B cell (primary cell): ENCODE measurements at regions not wholly inside any gene's neighbourhood (a gene's known extent, or its start where the extent isn't known, plus 50 kb on each side); places are given as distances from the start of the nearest gene placed in this dataset.

Source experiments
- ATAC-seq: fragments of 200-7000 bp; cut with Tn5 transposase; one replicate; pipeline ENCODE4 v1.10.0; 2021; ENCODE audit warnings: low read depth, mild to moderate bottlenecking, moderate number of reproducible peaks, moderate library complexity
- CTCF ChIA-PET: fragments of 350-600 bp; sonication (Branson Sonifier 250); formaldehyde crosslinking; loops from one replicate; lab custom pipeline; 2021; ENCODE audit warnings: antibody characterized with exemption, inconsistent platforms; lab: Charles Lee
- POLR2A ChIA-PET: fragments of 350-600 bp; sonication (Branson Sonifier 250); formaldehyde crosslinking; loops from one replicate; lab custom pipeline; 2021; ENCODE audit warnings: antibody characterized with exemption; lab: Charles Lee
- DNase-seq: peaks from one replicate; pipeline ENCODE4 v3.0.0; 2013
- H2AFZ ChIP-seq: 2 replicates; pipeline ENCODE4 v1.6.1; 2012; ENCODE audit warnings: mild to moderate bottlenecking, low read depth, low read length; ENCODE audit not compliant: insufficient read depth, poor library complexity, severe bottlenecking
- H3K27ac ChIP-seq, 2 donors: 1 replicate in 1 of 2; 2 replicates in 1 of 2; pipeline ENCODE4 v1.5.1; 2012 to 2013; ENCODE audit warnings: low read length in 2 of 2, mild to moderate bottlenecking in 2 of 2, moderate library complexity in 1 of 2
- H3K27me3 ChIP-seq, 4 experiments: fragments of 200-600 bp in 1 of 4; sonication (generic) in 1 of 4; replicated peaks in 1 of 4; 1 replicate in 2 of 4; 2 replicates in 2 of 4; pipeline versions ENCODE4 v1.6.1 to v1.7.0; 2013 to 2016; ENCODE audit warnings: low read length in 3 of 4, mild to moderate bottlenecking in 2 of 4, mixed read lengths in 1 of 4, moderate library complexity in 1 of 4; ENCODE audit not compliant: insufficient read depth in 4 of 4, control insufficient read depth in 3 of 4; ENCODE audit errors: control extremely low read depth in 1 of 4
- H3K36me3 ChIP-seq, 2 experiments: replicated peaks in 1 of 2; 1 replicate in 1 of 2; 2 replicates in 1 of 2; pipeline versions ENCODE4 v1.6.1 to v1.7.1; 2013; ENCODE audit warnings: low read length in 1 of 2; ENCODE audit not compliant: insufficient read depth in 2 of 2, control insufficient read depth in 1 of 2; ENCODE audit errors: control extremely low read depth in 1 of 2, extremely low read depth in 1 of 2
- H3K4me1 ChIP-seq, 2 donors: fragments of 200-600 bp in 1 of 2; sonication (generic) in 1 of 2; 1 replicate in 1 of 2; 2 replicates in 1 of 2; pipeline versions ENCODE4 v1.5.1 to v1.6.1; 2013 to 2017; ENCODE audit warnings: low read length in 2 of 2; ENCODE audit not compliant: control insufficient read depth in 2 of 2, insufficient read depth in 2 of 2
- H3K4me2 ChIP-seq: replicated peaks from 2 replicates; pipeline ENCODE3; 2012; ENCODE audit warnings: mild to moderate bottlenecking, low read depth, low read length; ENCODE audit not compliant: poor library complexity, severe bottlenecking
- H3K4me3 ChIP-seq, 5 experiments: fragments of 200-600 bp in 1 of 5; sonication (generic) in 1 of 5; 1 replicate in 3 of 5; 2 replicates in 2 of 5; pipeline versions ENCODE4 v1.5.1 to v1.7.0; 2011 to 2016; ENCODE audit warnings: low read length in 4 of 5, mild to moderate bottlenecking in 4 of 5, low read depth in 2 of 5, control low read depth in 1 of 5, moderate library complexity in 1 of 5; ENCODE audit not compliant: insufficient read depth in 1 of 5; ENCODE audit errors: control extremely low read depth in 1 of 5, extremely low read depth in 1 of 5
- H3K79me2 ChIP-seq: fragments of 200-600 bp; sonication (generic); one replicate; pipeline ENCODE4 v1.6.0; 2016; ENCODE audit warnings: low read length; ENCODE audit not compliant: control insufficient read depth, insufficient read depth
- H3K9ac ChIP-seq: fragments of 200-600 bp; sonication (generic); 2 replicates; pipeline ENCODE4 v1.6.1; 2017; ENCODE audit warnings: mild to moderate bottlenecking, low read length, moderate library complexity
- H3K9me3 ChIP-seq, 3 donors: one replicate each; pipeline versions ENCODE4 v1.6.1 to v1.7.1; 2013; ENCODE audit warnings: low read length in 2 of 3; ENCODE audit not compliant: control insufficient read depth in 2 of 3, insufficient read depth in 1 of 3; ENCODE audit errors: control extremely low read depth in 1 of 3
- H4K20me1 ChIP-seq: 2 replicates; pipeline ENCODE4 v1.6.0; 2012; ENCODE audit warnings: mild to moderate bottlenecking, low read length; ENCODE audit not compliant: insufficient read depth, control insufficient read depth, poor library complexity, severe bottlenecking
- H3K27ac Mint-ChIP-seq: one replicate; pipeline ENCODE4 v1.8.0; 2021; ENCODE audit warnings: mixed read lengths
- H3K27me3 Mint-ChIP-seq: one replicate; pipeline ENCODE4 v1.8.0; 2021; ENCODE audit warnings: mixed read lengths
- H3K4me1 Mint-ChIP-seq: one replicate; pipeline ENCODE4 v1.8.0; 2021; ENCODE audit warnings: mixed read lengths
- H3K4me3 Mint-ChIP-seq: one replicate; pipeline ENCODE4 v1.8.0; 2021; ENCODE audit warnings: mixed read lengths
- H3K9me3 Mint-ChIP-seq: one replicate; pipeline ENCODE4 v1.8.0; 2022; ENCODE audit warnings: mixed read lengths; ENCODE audit not compliant: insufficient read depth
- CTCF ChIP-seq: fragments of 200-600 bp; IDR thresholded peaks from one replicate; pipeline ENCODE4 v1.8.0; 2022; ENCODE audit warnings: antibody characterized with exemption, mild to moderate bottlenecking
- EZH2 ChIP-seq: IDR thresholded peaks from 2 replicates; pipeline ENCODE4 v1.6.1; 2012; ENCODE audit warnings: borderline replicate concordance, low read depth, mild to moderate bottlenecking, moderate library complexity, low read length; ENCODE audit not compliant: insufficient read depth, poor library complexity, severe bottlenecking
- WGBS: methylation state at CpG from one replicate; pipeline ENCODE4 v1.1.5; 2013; ENCODE audit warnings: missing lambda C conversion rate; ENCODE audit not compliant: insufficient coverage; 5-methylcytosine and 5-hydroxymethylcytosine counted together
- intact Hi-C: fragments of 100-400 bp; cut with micrococcal nuclease; formaldehyde crosslinking; loops from one replicate; pipeline ENCODE4 v1.10.0; 2022

DNA sequence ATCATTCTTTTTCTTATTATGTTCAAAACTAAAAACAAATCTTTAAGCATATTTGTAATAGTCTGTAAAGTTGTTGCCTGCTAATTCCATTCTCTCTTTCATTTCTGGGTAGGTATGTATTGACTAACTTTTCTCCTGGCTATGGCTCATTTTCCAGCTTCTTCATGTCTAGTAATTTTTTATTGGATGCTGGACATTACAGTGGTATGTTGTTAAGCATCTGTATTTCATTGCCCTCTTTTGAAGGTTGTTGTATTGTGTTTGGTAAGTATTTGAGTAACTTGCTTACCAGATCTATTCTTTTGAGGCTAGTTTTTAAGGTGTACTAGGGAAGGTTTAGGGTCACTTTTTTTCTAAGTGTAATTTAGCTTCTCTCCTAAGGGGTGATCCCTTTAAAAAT lies 230.9 kb downstream of the TTLL2 start:
- Histone ChIP-seq H2AFZ (no peak overlapping the region), H3K4me2 (no peak overlapping the region), H3K9me3 (peaks cover 3 to 19% (median 4%) of the 10 kb centered on the region in 3 donors), H3K27ac (no peak overlapping the region), H3K27me3 (no peaks in the 10 kb centered on the region), H3K4me3 (no peak overlapping the region), H3K79me2 (no peaks in the 10 kb centered on the region), H3K9ac (no peak overlapping the region), H4K20me1 (no peaks in the 10 kb centered on the region), H3K36me3 (no peaks in the 10 kb centered on the region), H3K4me1 (no peaks in the 10 kb centered on the region)
- no peak overlapping the region for H3K4me3 Mint-ChIP-seq
- H3K4me1 Mint-ChIP-seq = no peaks in the 10 kb centered on the region
- ATAC-seq (no peak), DNase-seq (no peak)
- no peaks in the 10 kb centered on the region for H3K27me3 Mint-ChIP-seq
- H3K27ac Mint-ChIP-seq = no peak overlapping the region
- CTCF ChIA-PET = no interaction called here
- POLR2A ChIA-PET = no interaction called here
- intact Hi-C loops = no loop called here
- H3K9me3 Mint-ChIP-seq = peaks cover 6% of the 10 kb centered on the region
- TF ChIP-seq CTCF (no peak), EZH2 (no peak)

DNA sequence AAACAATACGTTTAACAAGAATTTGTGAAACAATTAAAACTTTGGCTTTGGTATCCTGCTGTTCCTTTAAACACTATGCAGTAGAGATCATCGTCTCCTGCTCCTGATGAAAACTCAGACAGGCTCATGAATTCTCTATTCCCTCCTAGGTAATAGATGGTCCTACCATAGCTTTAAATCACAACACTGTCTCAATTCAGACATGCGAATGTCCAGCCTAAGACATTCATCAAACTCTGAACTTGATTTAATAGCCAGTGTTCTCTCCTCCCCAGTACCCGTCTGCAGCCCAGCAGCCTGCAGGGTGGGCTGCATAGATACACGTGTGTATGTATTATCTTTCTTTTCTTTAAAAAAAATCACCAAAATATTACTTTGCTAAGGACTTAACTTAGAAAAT lies 232.8 kb downstream of the TTLL2 start:
- H4K20me1 ChIP-seq = no peaks in the 10 kb centered on the region
- CTCF ChIA-PET = no interaction called here
- no peak overlapping the region for H3K4me2 ChIP-seq
- no peaks in the 10 kb centered on the region for H3K4me1 Mint-ChIP-seq
- H3K36me3 ChIP-seq = no peaks in the 10 kb centered on the region
- peaks cover 3 to 19% (median 4%) of the 10 kb centered on the region in 3 donors for H3K9me3 ChIP-seq
- H3K9ac ChIP-seq = no peak overlapping the region
- intact Hi-C loops = no loop called here
- peaks cover 6% of the 10 kb centered on the region for H3K9me3 Mint-ChIP-seq
- H3K4me1 ChIP-seq = no peaks in the 10 kb centered on the region
- no peak for TF ChIP-seq EZH2
- no peak for TF ChIP-seq CTCF
- DNase-seq (no peak), ATAC-seq (no peak)
- no peak overlapping the region for H3K27ac ChIP-seq
- WGBS = 94% methylated on average over 3 of the region's 5 CpGs
- no peak overlapping the region for H2AFZ ChIP-seq
- no peak overlapping the region for H3K4me3 ChIP-seq
- H3K27me3 Mint-ChIP-seq = no peaks in the 10 kb centered on the region
- no peaks in the 10 kb centered on the region for H3K79me2 ChIP-seq
- POLR2A ChIA-PET = no interaction called here
- no peaks in the 10 kb centered on the region for H3K27me3 ChIP-seq
- no peak overlapping the region for H3K27ac Mint-ChIP-seq
- H3K4me3 Mint-ChIP-seq = no peak overlapping the region
